ENCODE measurements at regions not wholly inside any gene's neighbourhood (a gene's known extent, or its start where the extent isn't known, plus 50 kb on each side); places are given as distances from the start of the nearest gene placed in this dataset.
"Not testable (repeated sequence)": the region's sequence is repeated elsewhere in the genome, so short reads cannot be mapped to it uniquely, and the experiment has no call there.

- FAIRE-seq (no peak), DNase-seq (ENCODE audit: insufficient read length, low spot score) (no peak)
Measured at GRCh38 chr7:106584914-106585759, 75.8 kb downstream of the CCDC71L start.

GRCh38 chr7:106583706-106584690 is 77.0 kb downstream of the CCDC71L start:
- FAIRE-seq = no peak

GRCh38 chr7:106583100-106583499 is 77.9 kb downstream of the CCDC71L start:
- DNase-seq (ENCODE audit: insufficient read length, low spot score) (no peak), FAIRE-seq (no peak)

More at GRCh38 chr7:106583706-106584690, 77.0 kb downstream of the CCDC71L start:
- no peak for DNase-seq (ENCODE audit: insufficient read length, low spot score)

DNA sequence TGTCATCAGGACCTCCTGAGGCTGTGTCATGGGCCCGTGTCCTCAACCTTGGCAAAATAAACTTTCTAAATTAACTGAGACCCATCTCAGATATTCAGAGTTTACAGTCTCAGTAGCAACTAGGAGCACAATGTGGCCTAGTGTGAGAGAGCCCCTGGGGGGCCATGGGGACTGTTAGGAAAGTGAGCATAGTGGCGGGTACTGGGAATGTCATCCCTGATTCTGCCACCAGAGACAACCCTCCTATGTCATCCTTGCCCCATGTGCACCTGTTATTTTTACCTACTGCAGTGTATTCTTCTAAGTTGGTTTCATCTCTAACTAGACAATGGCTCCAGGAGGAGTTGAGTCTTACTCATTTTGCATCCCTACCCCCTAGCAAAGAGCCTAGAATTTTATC is 78.6 kb downstream of the CCDC71L start:
- DNase-seq (ENCODE audit: insufficient read length, low spot score) (no peak), FAIRE-seq (no peak)

DNA sequence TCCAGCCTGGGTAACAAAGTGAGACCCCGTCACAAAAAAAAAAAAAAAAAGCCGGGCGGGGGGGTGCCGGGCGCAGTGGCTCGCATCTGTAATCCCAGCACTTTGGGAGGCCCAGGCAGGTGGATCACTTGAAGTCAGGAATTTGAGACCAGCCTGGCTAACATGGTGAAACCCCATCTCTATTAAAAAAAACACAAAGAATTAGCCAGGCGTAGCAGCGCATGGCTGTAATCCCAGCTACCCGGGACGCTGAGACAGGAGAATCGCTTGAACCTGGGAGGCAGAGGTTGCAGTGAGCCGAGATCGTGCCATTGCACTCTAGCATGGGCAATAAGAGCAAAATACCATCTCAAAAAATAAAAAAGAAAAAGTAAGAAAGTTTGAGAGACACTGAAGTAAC is 81.9 kb downstream of the CCDC71L start:
- FAIRE-seq; DNase-seq (ENCODE audit: insufficient read length, low spot score): not testable (repeated sequence)

DNA sequence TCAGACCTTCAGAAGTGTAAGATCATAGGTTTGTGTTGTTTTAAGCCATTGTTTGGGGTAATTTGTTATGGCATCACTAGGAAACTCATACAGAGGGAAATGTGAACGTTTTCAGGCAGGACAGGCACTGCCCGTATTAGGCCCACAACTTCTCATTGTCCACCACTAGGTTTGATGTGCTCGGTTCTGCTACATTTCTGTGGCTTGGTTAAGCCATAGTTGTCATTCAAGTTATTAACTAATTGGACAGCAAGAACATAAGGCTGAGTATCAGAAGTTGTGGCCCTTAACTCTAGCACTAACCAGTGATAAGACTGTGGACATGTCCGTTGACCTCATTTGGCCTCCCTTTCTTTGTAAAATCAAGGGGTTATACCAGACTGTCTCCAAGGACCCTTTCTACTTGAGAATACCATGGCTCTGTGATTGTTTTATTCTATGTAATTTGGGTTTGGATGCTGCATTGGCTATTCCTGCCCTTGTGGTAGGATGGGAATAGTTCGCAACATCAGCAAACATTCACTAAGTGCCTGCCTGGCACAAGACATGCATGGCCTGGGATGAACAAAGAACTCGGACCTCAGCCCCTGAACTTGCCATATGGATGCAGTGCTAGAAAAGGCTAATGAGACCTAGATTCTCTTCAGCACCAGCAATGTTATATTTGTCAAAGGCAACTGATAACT is 85.7 kb downstream of the CCDC71L start:
- no peak for FAIRE-seq

DNA sequence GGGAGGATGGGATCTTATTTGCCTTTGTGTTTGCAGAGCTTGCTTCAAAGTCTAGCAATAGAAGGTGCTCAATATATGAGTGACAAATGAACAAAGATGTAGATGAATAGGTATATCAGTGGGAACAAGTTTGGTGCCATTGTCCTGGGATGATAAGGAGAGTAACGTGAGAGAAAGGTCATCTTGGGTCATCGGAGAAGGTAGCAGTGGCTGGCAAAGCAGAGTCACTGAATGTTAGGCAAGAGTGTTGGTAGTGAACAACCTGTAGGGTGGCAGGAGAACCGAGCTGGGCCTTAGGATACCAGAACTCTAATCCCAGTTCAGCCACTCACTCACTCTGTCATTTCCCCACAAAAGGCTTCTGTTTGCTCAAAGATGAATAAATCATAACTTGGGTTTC is 87.2 kb downstream of the CCDC71L start:
- no peak for DNase-seq (ENCODE audit: insufficient read length, low spot score)
- FAIRE-seq = no peak

More for the DNA sequence above, 85.7 kb downstream of the CCDC71L start:
- no peak for DNase-seq (ENCODE audit: insufficient read length, low spot score)

DNA sequence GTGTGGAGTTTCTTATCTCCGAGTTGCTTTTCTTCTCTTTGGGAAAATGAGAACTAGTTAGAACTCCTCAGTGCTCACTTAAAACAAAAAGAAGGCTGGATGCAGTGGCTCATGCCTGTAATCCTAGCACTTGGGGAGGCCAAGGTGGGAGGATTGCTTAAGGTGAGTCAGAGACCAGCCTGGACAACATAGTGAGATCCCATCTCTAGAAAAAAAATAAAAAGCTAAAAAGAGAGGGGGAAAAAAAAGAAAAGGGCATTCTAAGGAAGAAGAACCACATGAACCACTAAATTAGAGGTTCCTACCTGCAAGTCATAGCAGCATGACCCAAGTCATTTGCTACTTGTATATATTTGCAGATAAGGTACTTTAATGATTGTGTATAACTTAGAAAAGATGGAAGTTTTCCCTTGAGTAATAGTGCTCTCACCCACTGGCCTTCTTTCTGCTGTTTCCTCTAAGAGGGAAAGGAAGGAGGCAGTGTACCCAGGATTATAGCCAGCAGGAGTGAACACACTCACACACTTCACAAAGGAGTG is 87.8 kb downstream of the CCDC71L start:
- no peak for DNase-seq (ENCODE audit: insufficient read length, low spot score)
- no peak for FAIRE-seq

DNA sequence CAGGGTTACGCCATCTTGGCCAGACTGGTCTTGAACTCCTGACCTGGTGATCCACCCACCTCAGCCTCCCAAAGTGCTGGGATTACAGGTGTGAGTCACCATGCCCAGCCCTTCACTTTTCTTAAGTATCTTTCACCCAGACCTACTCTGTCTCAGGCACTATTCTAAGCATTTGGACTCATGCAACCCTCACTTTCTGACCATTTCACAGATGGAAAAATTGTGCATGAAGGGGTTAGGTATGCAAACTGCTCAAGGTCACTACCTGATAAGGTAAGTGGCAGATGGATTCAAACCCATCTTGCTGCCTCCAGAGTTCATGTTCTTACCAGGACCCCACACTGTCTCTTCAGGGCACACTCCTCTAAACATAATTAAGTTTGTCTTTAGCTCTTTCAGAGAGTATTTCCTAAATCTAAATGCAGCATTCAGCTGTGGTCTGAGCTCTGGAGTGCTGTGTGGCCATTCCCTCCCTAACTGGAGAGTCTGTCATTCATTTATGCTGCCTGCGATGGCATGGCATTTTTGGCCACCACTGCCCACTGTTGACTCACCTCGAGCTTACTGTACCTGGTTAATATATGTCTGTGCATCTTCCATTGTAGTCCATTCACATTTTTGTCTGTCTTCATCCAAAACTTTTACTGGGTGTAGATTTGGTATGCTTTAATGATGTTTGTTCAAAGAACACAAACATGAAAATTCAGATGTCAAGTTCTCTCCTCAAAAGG is 88.4 kb downstream of the CCDC71L start:
- FAIRE-seq (no peak), DNase-seq (ENCODE audit: insufficient read length, low spot score) (no peak)

DNA sequence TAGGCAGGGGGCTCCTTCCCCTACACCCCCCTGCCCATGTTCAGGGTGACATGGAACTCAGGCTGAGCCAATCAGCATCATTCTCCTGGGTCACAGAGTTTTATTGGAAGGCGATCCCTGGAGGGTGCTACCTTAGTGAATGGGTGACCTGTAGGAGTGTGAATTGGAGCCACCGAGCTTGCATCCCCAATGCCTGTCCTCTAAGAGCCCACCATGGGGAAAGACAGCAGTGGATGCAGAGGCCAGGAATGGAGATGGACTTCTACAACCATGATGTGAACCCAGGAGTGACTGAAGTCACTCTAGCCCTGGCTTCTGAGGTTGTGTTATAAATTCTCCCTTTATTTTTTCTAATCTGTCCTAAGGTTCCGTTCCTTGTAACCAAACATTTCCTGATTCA is 89.4 kb downstream of the CCDC71L start:
- DNase-seq (ENCODE audit: insufficient read length, low spot score) = no peak
- no peak for FAIRE-seq

DNA sequence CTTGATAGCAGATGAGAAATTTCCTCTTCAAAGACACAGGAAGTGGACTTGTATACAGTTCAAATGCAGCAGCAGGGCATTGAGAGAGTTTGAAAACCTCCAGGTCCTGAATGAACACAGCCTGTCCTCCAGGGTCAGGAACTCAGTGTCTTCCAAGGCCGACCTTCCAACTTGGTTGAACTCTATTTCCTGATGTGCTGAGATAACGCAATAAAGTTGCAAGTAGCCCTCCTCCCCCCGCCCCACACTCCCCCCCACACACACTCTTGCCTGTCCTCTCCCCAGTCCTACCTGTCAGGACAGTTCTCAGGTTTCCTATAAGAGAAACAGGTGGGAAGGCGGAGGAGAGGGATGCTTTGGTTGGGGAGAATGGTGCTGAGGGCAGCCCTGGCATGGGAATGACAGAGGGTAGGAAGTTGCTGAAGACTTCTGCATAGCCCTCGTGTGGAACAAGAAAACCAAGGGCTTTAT is 90.0 kb downstream of the CCDC71L start:
- DNase-seq (ENCODE audit: insufficient read length, low spot score) = no peak
- no peak for FAIRE-seq

- DNase-seq (ENCODE audit: insufficient read length, low spot score) (no peak), FAIRE-seq (no peak)
Measured at GRCh38 chr7:106570146-106570545, 90.8 kb downstream of the CCDC71L start.

- FAIRE-seq (no peak), DNase-seq (ENCODE audit: insufficient read length, low spot score) (no peak)
Measured at GRCh38 chr7:106569500-106569929, 91.4 kb downstream of the CCDC71L start.

DNA sequence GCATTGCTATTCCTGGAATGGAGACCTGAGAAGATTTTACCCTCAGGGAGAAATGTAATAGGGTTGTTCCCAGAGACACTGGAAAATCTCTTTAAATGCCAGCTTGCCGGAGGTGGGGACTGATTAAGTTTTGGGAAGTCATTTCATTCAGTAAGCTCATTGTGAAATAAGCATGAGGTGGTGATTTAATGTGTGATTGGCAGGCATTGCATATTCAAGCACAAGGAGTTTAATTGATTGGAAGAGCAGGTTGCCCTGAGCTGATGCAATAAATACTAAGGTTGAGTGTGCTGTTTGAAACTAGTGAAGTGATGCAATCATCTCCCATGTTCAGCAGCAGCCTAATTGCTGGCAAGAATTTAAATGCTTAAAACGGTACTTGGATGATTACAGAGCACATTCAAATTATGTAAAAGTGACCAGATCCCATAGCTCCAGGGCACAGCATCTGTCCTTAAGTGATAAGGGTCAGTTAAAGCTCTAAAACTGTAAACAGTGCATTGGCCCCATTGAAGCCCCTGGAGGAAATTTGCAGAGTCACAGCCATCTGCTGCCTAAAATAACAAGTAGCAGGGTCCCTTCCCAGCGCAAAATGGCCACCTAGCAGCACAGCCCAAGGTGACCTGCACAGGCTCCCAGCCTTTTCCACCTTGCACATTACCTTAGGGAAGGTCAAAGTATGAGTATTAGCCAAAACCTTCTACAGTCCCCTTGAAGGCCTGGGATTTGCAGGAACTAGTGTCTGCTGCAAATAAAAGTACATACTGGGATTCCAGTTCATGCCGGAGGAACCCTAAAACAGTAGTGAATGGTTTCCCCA is 92.1 kb downstream of the CCDC71L start:
- no peak for DNase-seq (ENCODE audit: insufficient read length, low spot score)

DNA sequence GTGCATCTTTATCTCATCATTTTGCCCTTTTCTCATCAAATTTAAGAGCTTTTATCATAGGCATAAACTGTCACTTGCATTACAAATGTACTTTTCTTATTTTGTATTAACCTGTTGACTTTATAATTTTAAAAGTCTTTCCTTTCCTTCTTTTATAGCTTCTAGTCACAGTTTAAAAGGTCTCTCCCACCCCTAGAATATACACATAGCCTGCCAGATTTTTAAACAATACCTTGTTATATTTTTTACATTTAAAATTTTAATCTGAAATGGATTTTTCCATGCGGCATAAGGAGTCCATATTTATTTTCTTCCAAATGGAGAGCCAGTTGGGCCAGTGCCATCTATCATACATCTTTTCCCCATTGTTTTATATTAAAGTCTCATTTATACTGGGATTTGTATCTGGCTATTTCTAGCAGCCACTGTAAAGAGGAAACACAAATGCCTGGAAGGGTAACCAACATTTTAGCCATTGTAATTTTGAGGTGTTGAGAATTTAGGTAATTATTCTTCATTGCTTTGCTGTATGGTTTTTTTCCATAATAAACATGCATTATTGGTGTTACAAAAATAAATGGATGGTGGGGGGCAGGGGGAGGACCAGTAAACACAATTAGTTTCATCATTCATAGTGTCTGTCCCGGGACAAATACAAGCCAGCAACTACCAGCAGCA is 92.8 kb downstream of the CCDC71L start:
- DNase-seq (ENCODE audit: insufficient read length, low spot score) (no peak), FAIRE-seq (no peak)

More for the DNA sequence above, 92.1 kb downstream of the CCDC71L start:
- no peak for FAIRE-seq

DNA sequence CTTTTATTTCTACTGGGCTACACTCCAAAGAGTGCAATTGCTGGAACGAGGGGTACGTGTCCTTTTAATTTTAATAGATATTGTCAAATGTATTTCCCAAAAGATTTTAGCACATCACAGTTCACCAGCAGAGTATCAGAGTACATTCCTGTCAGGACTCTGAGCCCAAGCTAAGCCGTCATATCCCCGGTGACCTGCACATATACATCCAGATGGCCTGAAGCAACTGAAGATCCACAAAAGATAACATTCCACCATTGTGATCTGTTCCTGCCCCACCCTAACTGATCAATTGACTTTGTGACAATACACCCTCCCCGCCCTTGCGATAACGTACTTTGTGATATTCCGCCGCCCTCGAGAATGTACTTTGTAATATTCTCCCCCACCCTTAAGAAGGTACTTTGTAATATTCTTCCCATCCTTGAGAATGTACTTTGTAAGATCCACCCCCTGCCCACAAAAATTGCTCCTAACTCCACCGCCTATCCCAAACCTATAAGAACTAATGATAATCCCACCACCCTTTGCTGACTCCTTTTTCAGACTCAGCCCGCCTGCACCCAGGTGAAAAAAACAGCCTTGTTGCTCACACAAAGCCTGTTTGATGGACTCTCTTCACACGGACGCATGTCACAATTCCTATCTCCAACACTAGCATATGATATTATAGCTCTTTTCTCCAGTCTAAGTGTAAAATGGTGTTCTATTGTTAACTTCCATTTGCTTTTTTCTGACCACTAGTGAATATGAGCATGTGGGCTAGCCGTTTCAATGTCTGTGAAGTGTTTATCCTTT is 93.6 kb downstream of the CCDC71L start:
- not testable (repeated sequence) for DNase-seq (ENCODE audit: insufficient read length, low spot score); FAIRE-seq

DNA sequence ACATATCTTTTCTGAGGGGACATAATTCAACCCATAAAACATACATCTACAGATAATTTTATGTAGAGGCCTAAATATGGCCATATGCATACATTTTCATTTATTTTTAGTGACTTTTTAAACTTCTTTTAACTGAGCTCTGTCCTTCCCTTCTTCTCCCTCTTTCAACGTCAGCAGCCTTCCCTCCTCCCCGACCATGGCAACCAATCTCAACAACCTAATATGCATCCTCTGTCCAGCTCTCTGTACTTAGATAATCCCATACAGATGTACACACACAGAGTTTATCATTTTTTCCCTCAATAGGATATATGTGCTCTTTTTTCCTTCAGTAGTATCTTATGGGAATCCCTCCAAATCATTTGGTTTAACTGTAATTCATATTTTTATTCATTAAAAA is 94.3 kb downstream of the CCDC71L start:
- DNase-seq (ENCODE audit: insufficient read length, low spot score) (no peak), FAIRE-seq (no peak)
